Spinal cord (tissue), 9 donors: ENCODE measurements at regions not wholly inside any gene's neighbourhood (a gene's known extent, or its start where the extent isn't known, plus 50 kb on each side); places are given as distances from the start of the nearest gene placed in this dataset.
"Not testable (repeated sequence)": the region's sequence is repeated elsewhere in the genome, so short reads cannot be mapped to it uniquely, and the experiment has no call there.

Experiments used
- DNase-seq, 6 donors: peaks; one replicate each; pipeline versions ENCODE4 v3.0.0 to v3.0.0-alpha.2; 2013 to 2015; ENCODE audit warnings: low spot score in 6 of 6, low read depth in 4 of 6
- H3K27ac ChIP-seq: one replicate; pipeline ENCODE4 v1.5.1; 2013; ENCODE audit warnings: low read depth, low read length, control low read depth
- H3K27me3 ChIP-seq: one replicate; pipeline ENCODE4 v1.6.1; 2013; ENCODE audit warnings: low read length; ENCODE audit not compliant: control insufficient read depth, insufficient read depth
- H3K36me3 ChIP-seq: one replicate; pipeline ENCODE4 v1.6.1; 2013; ENCODE audit warnings: low read length; ENCODE audit not compliant: control insufficient read depth, insufficient read depth
- H3K4me1 ChIP-seq: one replicate; pipeline ENCODE4 v1.6.1; 2013; ENCODE audit warnings: low read length; ENCODE audit not compliant: control insufficient read depth, insufficient read depth
- H3K4me3 ChIP-seq: one replicate; pipeline ENCODE4 v1.5.1; 2013; ENCODE audit warnings: low read depth, low read length, control low read depth
- H3K9me3 ChIP-seq: one replicate; pipeline ENCODE4 v1.6.1; 2013; ENCODE audit warnings: low read length; ENCODE audit not compliant: control insufficient read depth, insufficient read depth
- WGBS: methylation state at CpG from one replicate; pipeline ENCODE4 v1.1.5; 2013; ENCODE audit warnings: missing lambda C conversion rate; ENCODE audit not compliant: insufficient coverage; 5-methylcytosine and 5-hydroxymethylcytosine counted together
- donor health status: healthy.

DNA sequence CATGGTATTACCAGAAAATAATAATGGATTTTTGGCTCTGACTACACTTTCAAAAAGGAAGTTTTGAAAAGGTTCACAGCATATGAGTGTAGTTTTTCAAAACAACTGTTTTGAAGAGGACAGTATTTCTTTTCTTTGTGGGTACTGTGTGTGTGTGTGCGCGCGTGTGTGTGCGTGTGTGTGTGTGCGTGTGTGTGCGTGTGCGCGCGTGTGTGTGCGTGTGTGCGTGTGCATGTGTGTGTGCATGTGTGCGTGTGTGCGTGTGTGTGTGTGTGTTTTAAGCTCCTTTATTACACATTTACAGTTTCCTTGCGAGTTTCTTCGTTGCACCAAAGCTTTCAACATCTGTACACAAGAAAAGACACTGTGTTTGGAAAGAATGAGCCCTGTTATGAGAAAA lies 755.4 kb downstream of the SH3BGRL start:
- no peak overlapping the region for H3K27ac ChIP-seq
- WGBS: no CpG with 5 or more reads among the region's 15 CpGs

DNA sequence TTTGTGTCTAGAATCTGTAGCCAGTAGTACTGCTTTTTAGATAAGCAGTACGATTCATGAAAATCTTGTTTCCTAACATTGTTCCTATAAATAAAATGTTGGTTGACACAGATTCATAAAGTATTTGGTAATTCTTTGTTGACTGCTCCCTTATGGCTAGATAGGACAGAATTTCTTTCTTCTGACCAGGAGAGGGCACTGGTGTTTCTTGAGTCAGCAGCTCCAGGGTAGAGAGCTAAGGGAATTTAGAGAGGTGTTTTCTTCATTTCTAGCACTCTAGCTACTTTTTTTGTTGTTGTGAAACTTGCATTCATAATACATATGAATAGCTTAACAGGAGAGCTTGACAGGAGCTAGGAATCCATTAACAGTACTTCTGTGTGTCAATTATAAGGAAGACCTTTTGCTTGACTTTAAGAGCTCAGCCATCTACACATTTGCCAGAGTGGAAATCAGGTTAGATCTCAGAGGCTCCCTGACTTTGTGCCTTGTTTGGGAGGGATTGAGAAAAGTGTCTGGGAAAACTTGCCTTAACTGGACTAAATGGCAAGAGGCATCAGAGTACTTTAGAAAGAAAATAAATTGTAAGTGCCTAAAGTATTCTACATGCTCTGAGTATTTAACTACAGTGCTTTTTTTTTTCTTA lies 756.1 kb downstream of the SH3BGRL start:
- Histone ChIP-seq H3K27ac (no peak overlapping the region), H3K27me3 (no peaks in the 10 kb centered on the region), H3K9me3 (no peaks in the 10 kb centered on the region), H3K4me3 (no peak overlapping the region), H3K36me3 (no peaks in the 10 kb centered on the region), H3K4me1 (no peaks in the 10 kb centered on the region)
- no CpG with 5 or more reads among the region's 1 CpG for WGBS
- peak in 5 of 6 donors; percentile 10 to 82 (median 22) for DNase-seq

More for the DNA sequence above, 755.4 kb downstream of the SH3BGRL start:
- Histone ChIP-seq H3K4me1 (no peaks in the 10 kb centered on the region), H3K9me3 (no peaks in the 10 kb centered on the region), H3K4me3 (no peak overlapping the region), H3K27me3 (no peaks in the 10 kb centered on the region), H3K36me3 (no peaks in the 10 kb centered on the region)
- no peak for DNase-seq

DNA sequence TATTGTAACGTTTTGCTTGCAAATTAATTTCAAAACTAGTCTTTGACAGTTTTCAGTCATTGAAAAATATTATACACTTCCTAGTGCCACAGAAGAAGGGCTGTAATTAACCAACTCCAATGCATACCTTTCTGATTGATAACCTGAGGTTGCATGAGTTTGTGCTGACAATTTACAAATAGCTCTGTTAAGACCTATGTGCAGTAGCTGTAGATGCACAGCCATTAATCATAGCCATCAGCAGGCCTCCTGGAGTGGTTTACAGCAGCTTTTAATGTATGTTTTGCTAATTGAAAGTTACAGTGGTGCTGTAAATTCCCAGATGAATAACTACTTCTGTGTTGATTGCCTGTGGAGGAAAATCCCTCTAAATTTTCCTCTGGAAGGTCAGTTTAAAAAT lies 758.1 kb downstream of the SH3BGRL start:
- H3K9me3 ChIP-seq: no peaks in the 10 kb centered on the region
- no peaks in the 10 kb centered on the region for H3K4me1 ChIP-seq
- WGBS: no CpG with 5 or more reads among the region's 1 CpG
- DNase-seq: peak in 1 of 6 donors; percentile 5
- H3K36me3 ChIP-seq: no peaks in the 10 kb centered on the region
- no peak overlapping the region for H3K4me3 ChIP-seq
- no peak overlapping the region for H3K27ac ChIP-seq
- no peaks in the 10 kb centered on the region for H3K27me3 ChIP-seq

DNA sequence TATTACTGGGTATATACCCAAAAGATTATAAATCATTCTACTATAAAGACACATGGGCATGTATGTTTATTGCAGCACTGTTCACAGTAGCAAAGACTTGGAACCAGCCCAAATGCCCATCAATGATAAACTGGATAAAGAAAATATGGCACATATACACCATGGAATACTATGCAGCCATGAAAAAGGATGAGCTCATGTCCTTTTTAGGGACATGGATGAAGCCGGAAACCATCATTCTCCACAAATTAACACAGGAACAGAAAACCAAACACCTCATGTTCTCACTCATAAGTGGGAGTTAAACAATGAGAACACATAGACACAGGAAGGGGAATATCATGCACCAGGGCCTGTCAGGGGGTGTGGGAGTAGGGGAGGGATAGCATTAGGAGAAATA lies 772.5 kb downstream of the SH3BGRL start:
- H3K27ac ChIP-seq, H3K9me3 ChIP-seq, H3K4me3 ChIP-seq, H3K27me3 ChIP-seq, H3K4me1 ChIP-seq, DNase-seq, H3K36me3 ChIP-seq: not testable (repeated sequence)
- no CpG with 5 or more reads among the region's 1 CpG for whole genome bisulfite sequencing

DNA sequence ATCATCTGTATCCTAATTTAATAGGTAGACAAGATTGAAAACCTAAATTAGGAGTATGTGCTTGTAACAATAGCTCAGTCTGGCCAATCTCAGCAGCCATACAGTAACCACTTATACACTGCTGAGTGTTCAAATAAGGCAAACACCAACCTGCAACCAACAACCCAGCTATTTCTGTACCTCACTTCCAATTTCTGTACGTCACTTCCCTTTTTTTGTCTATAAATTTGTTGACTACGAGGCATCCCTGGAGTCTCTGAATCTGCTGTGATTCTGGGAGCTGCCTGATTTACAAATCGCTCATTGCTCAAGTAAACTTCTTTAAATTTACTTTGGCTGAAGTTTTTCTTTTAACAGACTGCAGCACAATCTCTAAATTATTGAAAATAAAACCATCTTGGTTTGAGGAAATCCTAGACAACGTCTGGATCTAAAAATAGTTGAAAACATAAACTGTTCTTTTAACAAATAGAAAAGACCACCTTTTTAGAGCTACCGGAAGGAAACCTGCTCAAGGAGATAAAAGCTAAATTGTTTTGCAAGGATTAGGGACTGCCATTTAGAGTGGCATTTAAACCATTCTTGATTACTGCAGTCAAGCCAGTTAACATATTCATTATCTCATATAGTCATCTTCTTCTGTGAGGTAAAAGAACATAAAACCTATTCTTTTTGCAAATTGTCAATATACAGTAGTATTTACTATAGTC lies 778.1 kb downstream of the SH3BGRL start:
- no peak overlapping the region for H3K4me3 ChIP-seq
- DNase-seq: no peak
- no peak overlapping the region for H3K27ac ChIP-seq
- 52% methylated on average over 2 of the region's 5 CpGs for WGBS
- no peaks in the 10 kb centered on the region for H3K36me3 ChIP-seq
- peaks cover 2% of the 10 kb centered on the region for H3K9me3 ChIP-seq
- H3K27me3 ChIP-seq: no peaks in the 10 kb centered on the region
- no peaks in the 10 kb centered on the region for H3K4me1 ChIP-seq

DNA sequence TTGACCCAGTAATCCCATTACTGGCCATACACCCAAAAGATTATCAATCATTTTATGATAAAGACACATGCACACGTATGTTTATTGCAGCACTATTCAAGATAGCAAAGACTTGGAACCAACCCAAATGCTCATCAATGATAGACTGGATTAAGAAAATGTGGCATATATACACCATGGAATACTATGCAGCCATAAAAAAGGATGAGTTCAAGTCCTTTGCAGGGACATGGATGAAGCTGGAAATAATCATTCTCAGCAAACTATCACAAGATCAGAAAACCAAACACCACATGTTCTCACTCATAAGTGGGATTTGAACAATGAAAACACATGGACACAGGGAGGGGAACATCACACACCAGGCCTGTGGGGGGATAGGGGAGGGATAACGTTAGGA lies 785.3 kb downstream of the SH3BGRL start:
- DNase-seq, H3K9me3 ChIP-seq: not testable (repeated sequence)
- no CpG with 5 or more reads among the region's 2 CpGs for WGBS

DNA sequence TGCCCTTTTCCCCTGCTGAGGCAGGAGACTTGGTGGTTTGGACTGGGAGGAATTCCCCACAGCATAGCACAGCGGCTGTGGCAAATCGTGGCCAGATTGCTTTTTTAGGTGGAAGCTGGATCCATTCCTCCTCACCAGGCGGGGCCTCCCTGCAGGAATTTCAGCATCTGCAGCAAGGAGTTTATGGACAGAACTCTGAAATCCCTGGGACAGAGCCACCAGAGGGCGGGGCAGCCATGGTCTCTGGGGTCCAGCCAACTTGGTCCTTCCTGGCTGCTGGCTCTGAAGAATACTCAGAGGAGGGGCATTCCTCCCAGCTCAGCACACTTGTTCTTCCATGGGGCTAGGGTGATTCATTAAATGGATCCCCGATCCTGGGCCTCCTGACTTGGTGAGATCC lies 794.3 kb downstream of the SH3BGRL start:
- Histone ChIP-seq H3K36me3 (no peaks in the 10 kb centered on the region), H3K9me3 (peaks cover 3% of the 10 kb centered on the region), H3K27me3 (no peaks in the 10 kb centered on the region), H3K4me3 (no peak overlapping the region), H3K27ac (no peak overlapping the region), H3K4me1 (no peaks in the 10 kb centered on the region)
- WGBS: 73% methylated on average over 5 of the region's 5 CpGs
- DNase-seq: no peak

More for the DNA sequence above, 785.3 kb downstream of the SH3BGRL start:
- H3K27ac ChIP-seq, H3K36me3 ChIP-seq, H3K4me3 ChIP-seq, H3K27me3 ChIP-seq, H3K4me1 ChIP-seq: not testable (repeated sequence)

DNA sequence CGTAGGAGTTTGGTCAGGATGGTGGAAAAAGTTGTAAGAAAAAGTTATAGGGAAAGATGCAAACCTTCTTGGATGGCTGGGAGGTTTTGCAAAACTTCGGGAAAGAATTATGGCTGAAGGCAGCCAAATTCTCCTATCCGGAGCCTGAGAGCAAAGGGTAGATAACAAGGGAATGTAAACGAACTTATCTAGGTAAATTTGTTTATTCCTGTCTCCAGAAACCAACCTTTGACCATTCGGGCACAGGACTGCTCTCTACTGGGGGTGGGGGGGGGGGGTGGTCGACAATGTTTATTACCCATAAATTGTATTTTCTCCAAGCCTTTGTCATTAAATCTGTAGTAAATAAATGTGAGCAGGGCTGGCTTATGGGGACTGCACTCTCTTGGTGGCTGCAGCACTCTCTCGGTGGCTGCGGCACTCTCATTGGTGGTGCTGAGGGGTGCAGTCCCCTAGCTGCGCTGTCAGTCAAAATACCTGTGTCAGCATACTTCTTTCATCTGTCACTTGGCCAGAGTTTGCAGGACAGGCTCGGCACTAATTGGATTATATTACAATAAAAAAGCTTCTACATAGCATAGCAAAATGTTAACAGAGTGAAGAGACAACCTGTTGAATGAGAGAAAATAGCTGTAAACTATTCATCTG lies 827.8 kb downstream of the SH3BGRL start:
- H3K36me3 ChIP-seq: no peaks in the 10 kb centered on the region
- 100% methylated on average over 3 of the region's 10 CpGs for WGBS
- DNase-seq: no peak

DNA sequence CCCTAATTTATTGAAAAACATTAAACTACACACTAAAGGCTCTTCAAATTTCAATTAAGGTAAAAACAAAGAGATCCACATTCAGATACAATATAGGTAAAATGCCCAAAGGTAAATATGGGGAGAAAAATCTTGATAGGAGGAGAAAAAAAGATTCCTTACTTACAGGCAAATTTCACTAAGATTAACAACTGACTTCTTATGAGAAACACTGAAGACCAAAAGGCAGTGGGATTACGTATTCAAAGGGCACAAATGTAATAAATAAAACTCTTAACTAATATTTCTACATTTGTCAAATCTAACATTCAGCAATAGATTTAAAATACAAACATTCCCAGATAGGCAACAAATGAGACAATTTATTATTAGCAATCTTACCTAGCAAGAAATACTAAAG lies 829.3 kb downstream of the SH3BGRL start:
- no peaks in the 10 kb centered on the region for H3K36me3 ChIP-seq
- H3K4me3 ChIP-seq: no peak overlapping the region
- DNase-seq: no peak
- H3K4me1 ChIP-seq: no peaks in the 10 kb centered on the region
- H3K27me3 ChIP-seq: no peaks in the 10 kb centered on the region
- H3K27ac ChIP-seq: no peak overlapping the region
- no CpG with 5 or more reads among the region's 1 CpG for WGBS
- no peaks in the 10 kb centered on the region for H3K9me3 ChIP-seq

More for the DNA sequence above, 827.8 kb downstream of the SH3BGRL start:
- Histone ChIP-seq H3K4me3 (no peak overlapping the region), H3K4me1 (no peaks in the 10 kb centered on the region), H3K9me3 (no peaks in the 10 kb centered on the region), H3K27me3 (no peaks in the 10 kb centered on the region), H3K27ac (no peak overlapping the region)

DNA sequence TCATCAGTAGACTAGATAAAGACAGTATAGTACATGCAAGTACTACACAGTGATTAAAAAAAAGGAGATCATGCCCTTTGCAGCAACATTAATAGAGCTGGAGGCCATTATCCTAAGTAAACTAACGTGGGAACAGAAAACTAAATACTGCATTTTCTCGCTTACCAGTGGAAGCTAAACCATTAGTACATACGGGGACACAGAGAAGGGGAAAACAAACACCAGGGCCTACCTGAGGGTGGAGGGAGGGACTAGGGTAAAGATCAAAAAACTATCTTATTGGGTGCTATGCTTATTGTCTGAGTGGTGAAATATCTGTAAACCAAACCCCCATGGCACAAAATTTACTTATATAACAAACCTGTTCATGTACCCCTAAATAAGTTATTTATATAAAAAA lies 836.9 kb downstream of the SH3BGRL start:
- H3K27ac ChIP-seq: no peak overlapping the region
- H3K27me3 ChIP-seq: no peaks in the 10 kb centered on the region
- DNase-seq: no peak
- no peaks in the 10 kb centered on the region for H3K36me3 ChIP-seq
- no peak overlapping the region for H3K4me3 ChIP-seq
- H3K9me3 ChIP-seq: peaks cover 6% of the 10 kb centered on the region
- no peaks in the 10 kb centered on the region for H3K4me1 ChIP-seq
- 79% methylated on average over 2 of the region's 3 CpGs for WGBS
